ENCODE measurements at regions not wholly inside any gene's neighbourhood (a gene's known extent, or its start where the extent isn't known, plus 50 kb on each side); places are given as distances from the start of the nearest gene placed in this dataset.
A peak's percentile ranks its signal among the peaks of the same experiment; 100 is the strongest.

DNA sequence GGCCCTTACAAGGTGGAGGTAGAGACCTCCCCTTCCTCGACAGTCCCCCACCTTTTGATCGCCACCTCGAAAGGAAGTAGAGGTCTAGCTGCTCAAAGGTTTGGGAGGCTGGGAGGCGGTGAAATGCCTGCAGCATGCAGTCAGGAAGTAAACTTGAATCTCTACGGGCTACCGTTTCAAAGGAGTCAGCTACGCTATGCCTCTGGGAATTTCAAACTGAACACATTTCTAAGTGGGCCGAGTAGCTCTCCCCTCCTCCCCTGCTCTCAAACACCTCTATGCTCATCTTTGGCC lies 68.0 kb downstream of the CXCL12 start:
- Histone ChIP-seq H2BK120ac (replicated peaks; ENCODE audit: low read depth, low read length) (no peak overlapping the region), H3K79me1 (ENCODE audit: low read depth, low read length) (no peaks in the 10 kb centered on the region), H3K36me3 (ENCODE audit: control insufficient read depth in 2 of 4, insufficient read depth in 4 of 4, low read length in 3 of 4) (no peaks in the 10 kb centered on the region), H3K4me3 (ENCODE audit: extremely low read depth in 1 of 4, insufficient read depth in 2 of 4, low read depth in 3 of 4, low read length in 4 of 4) (no peak overlapping the region), H3K23ac (ENCODE audit: insufficient read length) (no peak overlapping the region), H2BK20ac (ENCODE audit: low read length) (no peak overlapping the region), H3K27ac (ENCODE audit: low read depth, low read length) (no peak overlapping the region), H3K4me2 (ENCODE audit: insufficient read depth in 1 of 2, low read depth in 2 of 2, low read length in 2 of 2) (peak overlapping the region in 1 of 2 experiments; percentile 48; a peak in 2 of 4 replicates), H2BK15ac (ENCODE audit: low read length) (no peak overlapping the region), H3K79me2 (ENCODE audit: control insufficient read depth in 1 of 2, insufficient read depth in 2 of 2, low read length in 2 of 2) (no peaks in the 10 kb centered on the region), H4K20me1 (replicated peaks in 1 of 2; ENCODE audit: control insufficient read depth in 1 of 2, insufficient read depth in 2 of 2, low read length in 2 of 2) (no peaks in the 10 kb centered on the region), H3K23me2 (ENCODE audit: low read depth, low read length) (no peaks in the 10 kb centered on the region), H3K14ac (ENCODE audit: insufficient read length) (no peak overlapping the region), H4K5ac (ENCODE audit: insufficient read length, low read depth, low read length) (no peak overlapping the region), H3K18ac (ENCODE audit: extremely low read depth, low read length) (no peak overlapping the region), H3K4ac (replicated peaks; ENCODE audit: insufficient read length, low read depth, low read length) (no peak overlapping the region), H2BK5ac (ENCODE audit: low read depth, low read length) (no peak overlapping the region), H3K9ac (replicated peaks in 1 of 4; ENCODE audit: extremely low read depth in 1 of 4, low read depth in 3 of 4, low read length in 3 of 4) (no peak overlapping the region), H4K91ac (replicated peaks; ENCODE audit: insufficient read length, low read length) (peak overlapping the region; percentile 75), H2BK12ac (ENCODE audit: low read depth, low read length) (no peak overlapping the region), H4K8ac (ENCODE audit: extremely low read depth, insufficient read depth, low read length) (peak overlapping the region; percentile 94; the same call in 1 of the 2 replicates), H3K9me3 (ENCODE audit: insufficient read depth in 2 of 2, low read depth in 1 of 2, low read length in 1 of 2) (no peaks in the 10 kb centered on the region), H2AFZ (ENCODE audit: low read length) (no peak overlapping the region), H2AK5ac (ENCODE audit: low read depth, low read length) (no peak overlapping the region), H3K4me1 (replicated peaks in 1 of 4; ENCODE audit: control insufficient read depth in 3 of 4, insufficient read depth in 4 of 4, low read length in 3 of 4) (0 out of 7 replicates have a peak, but pooled peaks cover 0 to 3% (median 0%) of the 10 kb centered on the region in 4 experiments), H3K56ac (replicated peaks; ENCODE audit: insufficient read length, low read depth, low read length) (no peak overlapping the region), H3K27me3 (replicated peaks in 1 of 4; ENCODE audit: control insufficient read depth in 3 of 4, extremely low read depth in 1 of 4, insufficient read depth in 3 of 4, low read length in 3 of 4) (peaks cover 0 to 5% (median 2%) of the 10 kb centered on the region in 4 experiments; a peak in 4 of 7 replicates)
- 89% methylated on average over 8 of the region's 8 CpGs; no CpG with 5 or more reads in 1 of the 2 experiments for WGBS, 2 experiments (ENCODE audit: extremely low coverage in 1 of 2, insufficient coverage in 1 of 2, insufficient read length in 1 of 2, insufficient replicate concordance in 2 of 2, low coverage in 1 of 2, low lambda C conversion rate in 2 of 2, missing lambda C conversion rate in 1 of 2)
- DNase-seq (ENCODE audit: low read depth in 1 of 2, low spot score in 2 of 2) (no peak), FAIRE-seq (no peak)
- POLR2A ChIA-PET (ENCODE audit: partially characterized antibody), result interaction anchor here (1.0 to 1.7 kb wide), 3 partner anchors 54 to 634 kb away, joined by 3 to 5 read pairs (median 3); no protein-coding TSS in a partner anchor
- CTCF ChIA-PET (ENCODE audit: partially characterized antibody), result interaction anchor here (0.6 to 1.6 kb wide), 7 partner anchors 10 to 83 kb away, joined by 3 to 5 read pairs (median 3); no protein-coding TSS in a partner anchor
- TF ChIP-seq JUND (IDR thresholded peaks at IDR 0.05; ENCODE audit: low read length), result no peak
- no peak for TF ChIP-seq SIN3A (conservative IDR thresholded peaks at IDR 0.05 in 1 of 2, IDR thresholded peaks at IDR 0.05 in 1 of 2; ENCODE audit: low read depth in 1 of 2, low read length in 2 of 2)
- TF ChIP-seq RNF2 (IDR thresholded peaks at IDR 0.05; ENCODE audit: borderline replicate concordance, low read depth, low read length, missing control alignments, poor library complexity, severe bottlenecking), result no peak
- no peak for TF ChIP-seq SP4 (IDR thresholded peaks at IDR 0.05; ENCODE audit: low read length)
- TF ChIP-seq SIRT6 (IDR thresholded peaks at IDR 0.05; ENCODE audit: low read length), result no peak
- TF ChIP-seq CTBP2 (IDR thresholded peaks at IDR 0.05; ENCODE audit: borderline replicate concordance, insufficient read depth, insufficient read length, low read length), result no peak
- no peak for TF ChIP-seq SIX5 (IDR thresholded peaks at IDR 0.05; ENCODE audit: low read depth, low read length)
- no peak for TF ChIP-seq BACH1 (IDR thresholded peaks at IDR 0.05; ENCODE audit: low read length)
- no peak for TF ChIP-seq SP2 (IDR thresholded peaks at IDR 0.05; ENCODE audit: low read length)
- TF ChIP-seq CREB1 (IDR thresholded peaks at IDR 0.05), result no peak
- no peak for TF ChIP-seq CBX8 (IDR thresholded peaks at IDR 0.05; ENCODE audit: borderline replicate concordance, low read depth, low read length)

Data from H1 (cell line).